HG03097 (cell line): ENCODE measurements at regions not wholly inside any gene's neighbourhood (a gene's known extent, or its start where the extent isn't known, plus 50 kb on each side); places are given as distances from the start of the nearest gene placed in this dataset.
"Not testable (repeated sequence)": the region's sequence is repeated elsewhere in the genome, so short reads cannot be mapped to it uniquely, and the experiment has no call there.

Experiments
- ATAC-seq: cut with Tn5 transposase; IDR thresholded peaks from one replicate; pipeline ENCODE4 v1.9.1; 2021; ENCODE audit not compliant: unreplicated experiment, low FRiP score

- no peak for ATAC-seq
Observed at GRCh38 chr10:121130382-121130781, 279.2 kb downstream of the WDR11 start.

- no peak for ATAC-seq
Observed at GRCh38 chr10:121131014-121131413, 279.9 kb downstream of the WDR11 start.

GRCh38 chr10:121131426-121132265 lies 280.5 kb downstream of the WDR11 start:
- no peak for ATAC-seq

GRCh38 chr10:121132273-121132672 lies 281.1 kb downstream of the WDR11 start:
- no peak for ATAC-seq

- ATAC-seq = no peak
Observed at GRCh38 chr10:121133901-121134300, 282.7 kb downstream of the WDR11 start.

GRCh38 chr10:121134711-121135110 lies 283.5 kb downstream of the WDR11 start:
- no peak for ATAC-seq

- ATAC-seq = no peak
Observed at GRCh38 chr10:121135512-121135911, 284.4 kb downstream of the WDR11 start.

- ATAC-seq = no peak
Observed at GRCh38 chr10:121137533-121137932, 286.4 kb downstream of the WDR11 start.

- ATAC-seq = no peak
Observed at GRCh38 chr10:121138112-121138860, 287.1 kb downstream of the WDR11 start.

- ATAC-seq = no peak
Observed at GRCh38 chr10:121138918-121139317, 287.8 kb downstream of the WDR11 start.

- ATAC-seq = not testable (repeated sequence)
Observed at GRCh38 chr10:121145802-121146395, 294.7 kb downstream of the WDR11 start.

- ATAC-seq = no peak
Observed at GRCh38 chr10:121148921-121149320, 297.8 kb downstream of the WDR11 start.

- no peak for ATAC-seq
Observed at GRCh38 chr10:121152033-121152432, 300.9 kb downstream of the WDR11 start.

- ATAC-seq = no peak
Observed at GRCh38 chr10:121152935-121153334, 301.8 kb downstream of the WDR11 start.

- ATAC-seq = no peak
Observed at GRCh38 chr10:121154310-121154709, 303.1 kb downstream of the WDR11 start.

- no peak for ATAC-seq
Observed at GRCh38 chr10:121154846-121155245, 303.7 kb downstream of the WDR11 start.

- ATAC-seq = no peak
Observed at GRCh38 chr10:121155742-121156474, 304.7 kb downstream of the WDR11 start.

- ATAC-seq = no peak
Observed at GRCh38 chr10:121157998-121158397, 306.8 kb downstream of the WDR11 start.

GRCh38 chr10:121158988-121159579 lies 307.9 kb downstream of the WDR11 start:
- ATAC-seq = no peak

- no peak for ATAC-seq
Observed at GRCh38 chr10:121159670-121160069, 308.5 kb downstream of the WDR11 start.
